H1 (cell line): ENCODE measurements at regions not wholly inside any gene's neighbourhood (a gene's known extent, or its start where the extent isn't known, plus 50 kb on each side); places are given as distances from the start of the nearest gene placed in this dataset.

Source experiments
- ASH2L ChIP-seq: fragments of 200-600, 300-600 bp; sonication (generic); IDR thresholded peaks from one replicate; pipeline ENCODE4 v1.7.1; 2017; ENCODE audit warnings: low read length
- BACH1 ChIP-seq: IDR thresholded peaks from 2 replicates; pipeline ENCODE4 v1.6.1; 2012; ENCODE audit warnings: low read length, improper control_type of control experiment
- BRCA1 ChIP-seq: IDR thresholded peaks from 2 replicates; pipeline ENCODE4 v1.6.1; 2012; ENCODE audit warnings: low read depth, low read length, improper control_type of control experiment
- CEBPB ChIP-seq: IDR thresholded peaks from 2 replicates; pipeline ENCODE4 v1.6.1; 2012; ENCODE audit warnings: low read depth, low read length
- HDAC2 ChIP-seq, 2 experiments: fragments of 300-600 bp in 1 of 2; sonication (generic) in 1 of 2; IDR thresholded peaks; 2 replicates each; pipeline ENCODE4 v1.6.1; 2011 to 2012; ENCODE audit warnings: low read depth in 2 of 2, low read length in 2 of 2, mild to moderate bottlenecking in 2 of 2, moderate library complexity in 2 of 2, borderline replicate concordance in 1 of 2, inconsistent platforms in 1 of 2
- HDAC6 ChIP-seq: IDR thresholded peaks from one replicate; pipeline ENCODE4 v1.7.1; 2012; ENCODE audit warnings: low read depth, mild to moderate bottlenecking, inconsistent platforms, low read length, moderate library complexity
- JUND ChIP-seq: IDR thresholded peaks from 2 replicates; pipeline ENCODE4 v1.6.1; 2011; ENCODE audit warnings: mild to moderate bottlenecking, improper control_type of control experiment, low read length
- POLR2AphosphoS5 ChIP-seq: IDR thresholded peaks from 2 replicates; pipeline ENCODE4 v1.6.1; 2011; ENCODE audit warnings: low read depth, low read length
- SUZ12 ChIP-seq: fragments of 200-600 bp; sonication (generic); IDR thresholded peaks from 2 replicates; pipeline ENCODE4 v1.6.1; 2012; ENCODE audit warnings: mild to moderate bottlenecking, inconsistent platforms, low read length, moderate library complexity, mixed read lengths
- TAF1 ChIP-seq: IDR thresholded peaks from 2 replicates; pipeline ENCODE4 v1.6.1; 2011; ENCODE audit warnings: mild to moderate bottlenecking, low read depth, low read length
- ZNF274 ChIP-seq: IDR thresholded peaks from 2 replicates; pipeline ENCODE4 v1.7.0; 2012; ENCODE audit warnings: low read length, borderline replicate concordance; ENCODE audit errors: extremely low read depth
- TF ChIP-seq, protein P1 (sequence below): IDR thresholded peaks from 2 replicates; pipeline ENCODE4 v1.6.1; 2012; ENCODE audit warnings: inconsistent platforms
- TF ChIP-seq, protein P2 (sequence below), 3 experiments: IDR thresholded peaks; 1 replicate in 2 of 3; 2 replicates in 1 of 3; pipeline versions ENCODE4 v1.5.1 to v1.6.1; 2011; ENCODE audit warnings: low read length in 3 of 3, mild to moderate bottlenecking in 3 of 3, inconsistent platforms in 2 of 3, low read depth in 1 of 3, moderate library complexity in 1 of 3; ENCODE audit not compliant: insufficient read depth in 1 of 3; ENCODE audit errors: control extremely low read depth in 1 of 3
- TF ChIP-seq, protein P3 (sequence below): IDR thresholded peaks from 2 replicates; pipeline ENCODE4 v1.6.1; 2012; ENCODE audit warnings: low read length, inconsistent platforms

DNA sequence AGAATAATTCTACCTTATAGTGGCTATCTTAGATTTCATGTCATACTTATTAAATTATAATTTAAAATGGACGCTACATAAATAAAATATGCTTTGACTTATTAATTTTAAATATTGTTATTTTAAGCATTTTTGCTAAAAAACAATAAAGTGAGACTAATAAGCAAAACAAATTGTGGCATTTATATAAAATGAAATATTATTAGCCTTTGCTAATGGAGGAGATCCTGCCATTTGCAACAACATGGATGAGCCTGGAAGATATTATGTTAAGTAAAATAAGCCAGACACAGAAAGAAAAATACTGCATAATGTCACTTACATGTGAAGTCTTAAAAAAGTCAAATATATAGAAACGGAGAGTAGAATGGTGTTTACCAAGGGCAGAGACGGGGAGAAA is 54.8 kb upstream of the PIK3R4 start:
- TF ChIP-seq, protein P1, sequence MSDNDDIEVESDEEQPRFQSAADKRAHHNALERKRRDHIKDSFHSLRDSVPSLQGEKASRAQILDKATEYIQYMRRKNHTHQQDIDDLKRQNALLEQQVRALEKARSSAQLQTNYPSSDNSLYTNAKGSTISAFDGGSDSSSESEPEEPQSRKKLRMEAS, result no peak
- TF ChIP-seq POLR2AphosphoS5 (no peak), SUZ12 (no peak), TAF1 (no peak), JUND (no peak), CEBPB (no peak), BACH1 (no peak), HDAC2 (IDR thresholded peaks at IDR 0.05; ENCODE audit: borderline replicate concordance in 1 of 2, low read depth in 2 of 2, low read length in 2 of 2) (no peak), ZNF274 (no peak), ASH2L (no peak), BRCA1 (no peak), HDAC6 (no peak)
- TF ChIP-seq, protein P2, sequence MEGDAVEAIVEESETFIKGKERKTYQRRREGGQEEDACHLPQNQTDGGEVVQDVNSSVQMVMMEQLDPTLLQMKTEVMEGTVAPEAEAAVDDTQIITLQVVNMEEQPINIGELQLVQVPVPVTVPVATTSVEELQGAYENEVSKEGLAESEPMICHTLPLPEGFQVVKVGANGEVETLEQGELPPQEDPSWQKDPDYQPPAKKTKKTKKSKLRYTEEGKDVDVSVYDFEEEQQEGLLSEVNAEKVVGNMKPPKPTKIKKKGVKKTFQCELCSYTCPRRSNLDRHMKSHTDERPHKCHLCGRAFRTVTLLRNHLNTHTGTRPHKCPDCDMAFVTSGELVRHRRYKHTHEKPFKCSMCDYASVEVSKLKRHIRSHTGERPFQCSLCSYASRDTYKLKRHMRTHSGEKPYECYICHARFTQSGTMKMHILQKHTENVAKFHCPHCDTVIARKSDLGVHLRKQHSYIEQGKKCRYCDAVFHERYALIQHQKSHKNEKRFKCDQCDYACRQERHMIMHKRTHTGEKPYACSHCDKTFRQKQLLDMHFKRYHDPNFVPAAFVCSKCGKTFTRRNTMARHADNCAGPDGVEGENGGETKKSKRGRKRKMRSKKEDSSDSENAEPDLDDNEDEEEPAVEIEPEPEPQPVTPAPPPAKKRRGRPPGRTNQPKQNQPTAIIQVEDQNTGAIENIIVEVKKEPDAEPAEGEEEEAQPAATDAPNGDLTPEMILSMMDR (IDR thresholded peaks at IDR 0.05; ENCODE audit: control extremely low read depth in 1 of 3, insufficient read depth in 1 of 3, low read depth in 1 of 3, low read length in 3 of 3), result no peak
- TF ChIP-seq, protein P3, sequence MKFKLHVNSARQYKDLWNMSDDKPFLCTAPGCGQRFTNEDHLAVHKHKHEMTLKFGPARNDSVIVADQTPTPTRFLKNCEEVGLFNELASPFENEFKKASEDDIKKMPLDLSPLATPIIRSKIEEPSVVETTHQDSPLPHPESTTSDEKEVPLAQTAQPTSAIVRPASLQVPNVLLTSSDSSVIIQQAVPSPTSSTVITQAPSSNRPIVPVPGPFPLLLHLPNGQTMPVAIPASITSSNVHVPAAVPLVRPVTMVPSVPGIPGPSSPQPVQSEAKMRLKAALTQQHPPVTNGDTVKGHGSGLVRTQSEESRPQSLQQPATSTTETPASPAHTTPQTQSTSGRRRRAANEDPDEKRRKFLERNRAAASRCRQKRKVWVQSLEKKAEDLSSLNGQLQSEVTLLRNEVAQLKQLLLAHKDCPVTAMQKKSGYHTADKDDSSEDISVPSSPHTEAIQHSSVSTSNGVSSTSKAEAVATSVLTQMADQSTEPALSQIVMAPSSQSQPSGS, result no peak
